HCEC 1CT (cell line): ENCODE measurements at regions not wholly inside any gene's neighbourhood (a gene's known extent, or its start where the extent isn't known, plus 50 kb on each side); places are given as distances from the start of the nearest gene placed in this dataset.
"Not testable (repeated sequence)": the region's sequence is repeated elsewhere in the genome, so short reads cannot be mapped to it uniquely, and the experiment has no call there.

Experiments
- DNase-seq: peaks from one replicate; pipeline ENCODE4 v3.0.0-alpha.2; 2017

DNA sequence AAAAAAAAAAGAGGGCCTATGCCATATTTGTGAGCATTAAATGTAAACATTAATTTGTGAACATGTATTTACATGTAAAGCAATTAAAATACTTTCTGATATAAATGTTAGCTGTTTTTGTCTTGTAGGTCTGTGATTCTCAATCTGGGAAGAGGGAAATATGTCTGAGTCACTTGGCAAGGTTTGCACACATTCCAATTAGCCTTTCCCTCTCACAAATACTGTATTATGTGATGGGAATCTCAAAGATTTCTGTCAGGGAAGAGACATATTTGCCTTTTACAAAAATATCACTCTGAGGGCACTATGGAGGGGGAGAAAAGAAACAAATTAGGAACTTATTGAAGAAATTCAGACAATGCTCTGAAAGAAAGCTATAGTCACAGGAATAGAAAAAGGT is 483.6 kb downstream of the GBE1 start:
- peak; percentile 9 for DNase-seq

DNA sequence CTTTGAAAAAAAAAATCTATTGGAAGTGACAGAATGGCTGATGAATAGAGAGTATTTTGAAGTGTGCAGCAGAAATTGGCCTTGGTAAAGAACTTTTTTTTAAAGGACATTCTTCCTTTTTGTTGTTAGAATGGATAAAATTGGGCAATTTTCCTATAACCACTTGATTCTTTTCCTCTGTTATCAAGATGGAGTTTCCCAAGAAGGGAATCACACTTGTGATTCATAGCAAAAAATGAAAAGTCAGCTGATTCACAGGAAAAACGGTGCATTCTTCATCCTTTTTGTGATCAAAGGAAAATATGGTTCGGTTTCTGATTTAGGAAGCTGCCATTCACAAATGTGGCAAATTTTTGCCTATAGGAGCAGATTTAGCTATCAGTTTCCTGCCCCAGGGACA is 486.8 kb downstream of the GBE1 start:
- DNase-seq = no peak

DNA sequence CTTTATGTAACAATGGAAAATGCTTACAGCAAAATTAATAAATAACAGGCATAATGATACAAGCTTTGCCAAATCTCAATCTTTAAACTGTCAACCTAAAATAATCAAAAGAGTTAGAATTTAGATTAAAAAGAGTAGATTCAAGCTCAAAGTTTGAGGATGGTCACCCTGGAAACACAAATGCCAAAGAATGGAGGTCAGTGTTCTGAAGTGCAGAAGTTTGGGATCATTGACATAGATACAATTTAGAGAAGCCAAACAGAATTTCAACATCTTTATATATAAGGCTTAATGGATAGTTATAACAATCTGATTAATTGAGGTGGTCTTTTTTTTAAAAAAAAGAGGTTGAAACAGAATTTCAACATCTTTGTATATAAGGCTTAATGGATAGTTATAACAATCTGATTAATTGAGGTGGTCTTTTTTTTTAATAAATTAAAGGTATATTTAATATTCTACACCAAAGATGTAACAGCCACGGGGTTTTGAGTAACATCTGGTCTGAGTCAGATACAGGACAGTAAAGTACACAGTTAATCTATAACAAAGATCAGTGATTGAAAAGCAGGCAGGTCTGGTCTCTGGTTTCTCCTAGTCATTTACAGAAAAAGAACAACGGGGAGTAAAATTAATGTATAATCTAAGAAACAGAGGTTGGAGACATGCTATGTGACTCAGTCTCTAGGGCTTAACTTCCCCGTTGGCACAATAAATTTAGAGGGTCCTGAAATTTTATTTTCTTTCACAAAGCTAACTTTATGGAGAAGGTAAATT is 490.7 kb downstream of the GBE1 start:
- DNase-seq = no peak

DNA sequence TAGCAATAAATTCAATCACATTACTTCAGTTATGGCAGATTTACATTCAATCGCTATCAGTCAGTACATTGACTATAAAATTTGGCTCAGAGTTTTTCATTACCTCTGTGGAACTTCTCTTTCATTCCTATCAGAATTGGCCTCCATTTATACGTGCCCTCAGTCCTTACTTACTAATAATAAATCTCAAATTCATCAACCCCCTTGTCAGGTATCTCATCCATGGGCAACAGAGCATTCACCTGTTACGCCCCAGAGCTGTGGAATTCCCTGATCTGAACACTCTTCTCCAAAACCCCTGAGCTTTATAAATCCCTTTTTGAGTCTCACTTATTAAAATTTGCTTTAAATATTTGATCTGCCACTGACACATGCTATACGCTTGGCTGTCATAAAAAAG is 492.9 kb downstream of the GBE1 start:
- DNase-seq = no peak

DNA sequence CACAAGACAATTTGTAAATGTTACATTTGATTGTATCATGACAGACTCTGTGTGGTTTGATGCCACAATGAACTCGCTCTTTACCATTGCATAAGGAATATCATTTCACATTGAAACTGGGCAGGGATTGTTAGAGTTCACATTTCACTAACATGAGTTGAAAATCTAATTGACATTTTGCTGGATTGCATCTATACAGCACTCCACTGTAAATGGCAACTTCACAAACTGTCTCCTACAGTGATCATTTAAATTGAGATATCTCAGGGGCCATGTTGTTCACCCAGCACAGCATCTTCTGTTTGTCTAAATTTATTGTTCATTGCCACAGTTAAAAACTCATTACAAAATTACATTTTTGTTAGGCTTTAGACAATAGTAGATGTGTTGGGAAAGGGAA is 499.4 kb downstream of the GBE1 start:
- DNase-seq = no peak

DNA sequence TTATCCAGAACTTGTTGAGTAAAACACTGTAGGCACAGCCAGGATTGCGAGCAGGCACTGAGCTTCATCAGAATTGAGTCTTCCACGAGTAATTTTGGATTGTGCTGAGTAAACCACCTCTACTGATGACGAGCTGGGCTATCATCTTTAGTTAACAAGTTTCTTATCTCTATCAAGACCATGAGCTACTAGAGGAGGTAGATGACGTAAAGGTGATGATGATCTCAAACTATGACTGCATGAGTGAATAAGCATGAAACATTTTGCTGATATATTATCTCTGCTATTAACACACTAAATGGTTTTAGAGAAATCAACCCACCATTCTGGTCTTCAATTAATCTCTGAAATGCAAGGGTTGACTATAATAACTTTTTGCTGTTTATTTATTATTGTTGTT is 506.0 kb downstream of the GBE1 start:
- no peak for DNase-seq

DNA sequence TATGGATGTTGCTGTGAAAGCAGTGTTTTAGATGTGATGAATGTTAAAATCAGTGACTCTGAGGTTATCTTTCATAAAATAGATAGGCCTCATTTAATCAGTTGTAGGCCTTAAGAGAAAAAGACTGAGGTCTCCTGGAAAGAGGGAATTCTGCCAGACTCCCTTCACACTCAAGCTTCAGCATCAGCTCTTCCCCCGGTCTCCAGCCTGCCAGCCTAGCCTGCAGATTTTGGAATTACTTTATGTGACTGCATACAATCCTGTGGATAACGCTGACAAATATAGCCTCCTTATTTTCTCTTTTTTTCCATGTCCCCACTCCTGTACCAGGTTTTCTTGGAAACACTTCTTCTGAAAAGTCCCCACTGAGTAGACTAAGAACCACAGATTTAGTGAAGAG is 510.3 kb downstream of the GBE1 start:
- no peak for DNase-seq

DNA sequence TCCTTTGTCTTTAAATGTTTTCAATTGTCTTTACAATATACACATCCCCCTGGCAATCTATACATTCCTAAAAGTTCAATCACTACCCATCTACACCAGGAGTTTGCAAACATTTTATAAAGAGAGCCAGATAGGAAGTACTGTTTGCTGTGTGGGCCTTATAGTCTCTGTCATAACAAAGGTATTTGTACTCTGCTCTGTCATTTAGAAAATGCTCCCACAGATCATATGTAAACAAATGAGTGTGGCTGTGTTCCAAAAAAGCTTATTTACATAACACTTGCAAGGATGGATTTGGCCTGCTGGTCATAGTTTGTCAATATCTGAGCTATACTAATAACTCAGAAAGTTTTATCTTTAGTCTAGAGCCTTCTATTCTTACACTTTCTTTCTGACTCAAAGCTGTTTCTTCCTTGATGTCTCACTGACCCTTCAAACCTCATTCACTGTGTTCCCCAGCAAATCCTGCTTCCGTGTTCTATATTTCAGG is 511.9 kb downstream of the GBE1 start:
- DNase-seq = peak; percentile 45

DNA sequence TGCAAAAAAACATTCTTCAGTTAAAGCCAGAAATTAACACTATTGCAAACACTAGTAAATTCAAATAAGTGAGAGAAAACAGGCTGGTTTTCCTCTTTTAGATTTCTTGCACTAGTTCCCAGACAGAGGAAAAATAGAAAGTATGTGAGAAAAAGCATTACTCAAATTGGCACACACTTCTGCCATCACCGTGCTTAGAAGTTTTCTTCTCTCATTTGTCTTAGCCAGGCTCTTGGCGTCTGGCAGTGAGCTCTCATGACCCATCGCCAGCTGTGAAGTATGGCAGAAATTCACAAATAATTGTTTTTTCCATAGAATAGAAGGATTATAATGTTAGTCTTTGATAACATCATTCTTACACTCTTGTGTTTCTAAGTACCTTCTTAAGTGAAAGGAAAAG is 515.9 kb downstream of the GBE1 start:
- no peak for DNase-seq

DNA sequence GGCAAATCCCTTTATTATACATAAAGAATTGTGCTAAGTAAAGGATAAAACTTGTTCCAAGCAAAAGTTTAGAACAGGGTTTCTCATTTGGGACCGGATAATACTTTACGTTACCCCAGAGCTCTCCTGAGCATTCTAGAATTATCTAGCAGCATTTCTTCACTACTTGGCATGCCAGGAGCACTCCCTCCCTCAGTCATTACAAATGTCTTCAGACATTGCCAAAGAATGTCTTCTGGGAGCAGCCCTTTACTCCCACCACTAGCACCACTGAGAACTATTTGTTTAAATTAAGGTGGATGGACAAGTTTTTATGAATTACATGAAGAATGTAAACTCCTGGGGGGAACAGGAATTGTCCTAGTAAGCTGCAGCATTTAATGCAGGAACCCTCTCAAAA is 516.4 kb downstream of the GBE1 start:
- no peak for DNase-seq

DNA sequence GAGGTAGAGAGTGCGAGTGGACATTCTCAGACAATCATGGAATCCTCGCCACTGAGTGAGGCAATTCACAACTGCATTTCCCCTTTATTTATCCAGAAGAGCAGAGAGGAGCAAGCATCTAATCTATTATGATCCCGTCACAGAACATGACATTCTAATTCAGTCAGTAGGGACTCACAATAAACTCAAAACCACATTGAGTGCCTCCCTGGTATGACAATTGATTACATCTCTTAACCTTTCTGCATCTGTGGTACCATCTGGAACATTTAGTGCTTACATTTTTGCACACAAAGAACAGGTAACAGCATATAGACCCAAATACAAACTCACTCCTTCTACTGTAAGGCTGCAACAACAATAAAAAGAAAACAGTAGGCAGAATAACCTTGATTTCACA is 517.2 kb downstream of the GBE1 start:
- no peak for DNase-seq

DNA sequence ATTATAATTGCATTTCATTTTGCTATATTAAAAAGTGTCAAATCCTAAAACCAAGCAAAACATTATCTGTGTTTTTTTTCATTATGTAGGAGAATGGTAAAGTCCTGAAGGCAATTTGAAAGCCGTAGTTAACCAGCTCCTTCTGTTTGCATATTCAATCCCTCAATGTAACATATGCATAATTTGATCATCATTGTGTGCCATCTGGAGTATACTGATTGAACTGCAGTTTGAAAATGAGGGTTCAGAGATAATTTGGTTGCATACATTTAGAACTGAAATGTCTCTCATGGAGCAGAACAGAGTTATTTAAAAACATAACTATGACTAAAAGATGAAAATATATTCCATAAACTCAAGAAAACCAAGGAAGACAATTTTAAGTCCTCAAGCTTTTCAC is 518.6 kb downstream of the GBE1 start:
- no peak for DNase-seq

DNA sequence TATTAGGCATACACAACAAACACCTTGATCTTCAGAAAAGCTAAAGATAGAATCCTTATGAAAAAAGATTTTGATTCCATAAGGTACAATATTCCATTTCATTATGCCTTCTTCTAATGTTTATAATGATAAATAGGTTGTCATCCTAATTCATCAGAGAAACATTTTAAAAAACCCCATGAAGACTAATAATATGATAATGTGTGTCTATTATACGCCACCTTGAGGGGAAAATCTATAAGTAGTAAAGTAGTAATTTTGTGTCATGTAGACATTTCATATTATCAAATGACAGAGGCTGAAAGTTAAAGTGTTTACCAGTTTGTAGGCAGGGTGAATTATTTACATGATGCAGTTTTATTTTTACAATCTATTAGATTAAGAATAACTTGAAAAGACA is 524.3 kb downstream of the GBE1 start:
- DNase-seq = no peak

DNA sequence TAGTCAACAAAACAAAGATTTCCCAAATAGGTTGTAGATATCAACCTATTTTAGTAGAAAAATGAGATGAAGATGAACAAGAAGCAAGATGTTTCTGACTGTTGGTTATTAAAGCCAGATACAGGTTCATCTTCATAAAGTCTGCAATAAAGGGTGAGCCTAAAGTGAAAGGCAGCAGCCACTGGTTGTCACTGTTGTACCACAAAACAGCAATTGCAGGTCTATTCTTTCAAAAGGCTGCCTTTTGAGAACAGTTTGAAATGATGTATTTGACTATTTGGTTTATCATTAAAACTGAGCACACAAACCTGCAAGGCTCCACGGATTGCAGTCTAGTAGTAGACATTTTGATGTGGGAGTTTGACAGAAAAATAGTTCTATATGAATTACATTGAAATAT is 543.4 kb downstream of the GBE1 start:
- no peak for DNase-seq

DNA sequence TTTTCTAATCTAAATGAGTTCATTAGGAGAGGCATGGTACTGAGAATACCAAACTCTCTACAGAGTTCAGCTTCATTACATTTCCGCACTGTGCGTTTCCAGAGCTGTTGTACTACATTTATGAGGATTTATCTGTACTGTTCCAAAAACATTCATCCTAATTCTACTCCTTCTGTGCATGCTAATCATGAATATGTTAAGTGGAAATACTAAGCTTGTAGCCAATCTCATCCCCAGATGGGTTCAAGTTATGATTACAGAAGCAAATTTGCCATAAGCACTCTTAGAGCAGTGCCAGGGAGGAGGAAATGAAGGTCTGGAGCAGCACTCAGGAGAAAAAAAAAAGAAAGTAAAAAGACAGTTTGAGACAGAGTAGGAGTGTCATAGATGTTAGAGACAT is 544.3 kb downstream of the GBE1 start:
- DNase-seq = no peak

DNA sequence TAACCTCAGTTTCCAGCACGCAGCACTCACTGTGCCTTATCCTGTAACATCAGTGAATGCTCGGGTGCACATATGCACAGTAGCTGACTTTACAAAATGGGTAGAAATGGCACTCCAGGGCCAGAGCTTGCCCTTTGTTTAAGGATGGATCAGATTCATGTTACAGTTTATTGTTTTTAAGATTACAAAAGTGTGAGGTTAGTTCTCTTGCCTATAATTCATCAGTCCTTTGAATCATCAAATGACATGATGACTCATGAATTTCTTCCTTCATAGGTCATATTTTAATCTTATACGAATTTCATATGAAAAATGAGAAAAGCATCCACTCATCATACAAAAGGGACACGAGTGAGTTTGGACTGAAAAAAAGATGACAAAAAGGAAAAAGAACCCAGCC is 545.3 kb downstream of the GBE1 start:
- peak; percentile 61 for DNase-seq

DNA sequence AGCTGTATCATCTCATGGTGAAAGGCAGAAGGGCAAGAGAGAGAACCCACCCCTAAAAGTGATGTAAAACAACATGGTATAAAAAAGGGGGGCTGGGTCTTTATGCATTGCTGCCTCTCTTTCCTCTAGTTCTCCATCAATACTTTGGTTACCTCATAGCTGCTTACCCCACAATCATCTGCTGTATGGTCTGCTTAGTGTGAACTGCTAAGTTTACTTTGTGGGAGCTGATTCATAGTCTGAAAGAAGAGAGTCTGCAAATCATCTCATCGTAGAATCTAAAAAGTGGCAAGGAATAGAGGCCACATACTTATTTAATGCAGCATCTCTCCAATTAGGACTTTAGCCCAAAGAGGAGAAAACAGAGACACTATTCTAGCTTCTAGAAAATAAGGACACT is 546.8 kb downstream of the GBE1 start:
- peak; percentile 11 for DNase-seq

DNA sequence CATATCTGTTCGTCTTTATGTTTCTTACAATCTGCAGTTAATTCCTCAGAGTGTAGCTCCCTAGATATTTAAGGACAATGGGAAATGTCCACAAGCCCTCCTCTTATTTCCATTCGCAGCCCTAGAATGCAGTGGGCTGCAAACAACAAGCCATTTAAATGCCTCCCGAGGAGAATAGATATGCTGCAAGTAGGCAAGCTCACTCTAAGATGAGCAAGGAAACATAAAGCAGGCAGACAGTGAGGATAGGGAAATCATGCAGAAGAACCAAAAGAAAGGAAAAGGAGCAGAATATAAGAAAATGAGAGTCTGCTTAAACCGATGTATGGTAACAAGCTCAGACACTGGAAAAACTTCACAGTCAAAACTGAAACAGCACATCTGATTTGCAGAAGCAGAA is 561.9 kb downstream of the GBE1 start:
- DNase-seq = no peak

DNA sequence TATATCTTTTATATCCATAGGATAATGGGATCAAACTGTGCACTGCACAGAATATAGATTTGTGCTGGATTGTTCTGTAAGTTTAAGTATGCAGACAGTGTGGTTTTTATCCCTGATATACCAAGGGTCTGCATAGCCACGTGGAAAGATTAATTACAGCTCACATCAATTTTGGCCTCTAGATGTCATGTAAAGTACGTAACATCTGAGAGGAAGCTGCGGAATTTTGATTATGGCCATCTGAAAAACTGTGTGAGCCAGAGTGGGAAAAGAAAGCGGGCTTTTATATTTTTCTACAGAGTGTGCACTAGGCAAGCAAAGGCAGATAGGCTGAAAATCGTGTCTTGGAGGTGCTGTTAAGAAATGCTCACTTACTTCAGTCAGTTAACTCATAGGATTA is 562.7 kb downstream of the GBE1 start:
- no peak for DNase-seq

DNA sequence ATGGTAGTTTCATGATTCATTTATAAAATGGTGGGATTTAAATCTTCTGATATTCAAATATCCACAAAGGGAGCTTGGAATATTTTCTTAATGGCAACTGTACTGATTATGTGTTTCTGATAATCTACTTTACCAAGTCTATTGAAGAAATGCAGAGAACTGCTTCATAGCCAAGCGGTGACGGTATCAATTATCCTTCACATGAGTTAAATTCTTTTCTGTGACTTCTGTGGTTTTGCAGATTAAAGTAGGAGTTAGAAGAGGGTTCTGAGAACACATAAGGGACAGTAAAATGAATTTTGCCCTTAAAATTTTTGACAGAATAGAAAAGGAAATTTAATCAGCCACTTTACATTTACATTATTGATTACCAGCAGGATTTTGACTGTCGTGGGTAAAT is 563.2 kb downstream of the GBE1 start:
- no peak for DNase-seq

DNA sequence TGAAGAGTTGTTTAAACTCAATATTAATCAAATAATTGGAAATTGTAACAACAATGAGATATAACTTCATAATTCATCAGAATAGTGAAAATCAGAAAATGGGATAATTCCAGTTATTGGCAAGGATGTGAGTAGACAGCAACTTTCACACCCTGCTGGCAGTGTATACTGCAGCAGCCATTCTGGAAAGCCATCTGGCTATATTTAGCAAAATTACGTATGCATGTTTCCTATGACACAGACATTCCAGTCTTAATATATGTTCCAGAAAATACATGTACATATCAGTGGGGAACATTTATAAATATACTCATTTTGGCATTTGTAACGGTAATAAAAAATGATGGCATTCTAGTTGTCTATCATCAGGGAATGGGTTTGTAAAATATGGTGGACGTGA is 564.1 kb downstream of the GBE1 start:
- no peak for DNase-seq

DNA sequence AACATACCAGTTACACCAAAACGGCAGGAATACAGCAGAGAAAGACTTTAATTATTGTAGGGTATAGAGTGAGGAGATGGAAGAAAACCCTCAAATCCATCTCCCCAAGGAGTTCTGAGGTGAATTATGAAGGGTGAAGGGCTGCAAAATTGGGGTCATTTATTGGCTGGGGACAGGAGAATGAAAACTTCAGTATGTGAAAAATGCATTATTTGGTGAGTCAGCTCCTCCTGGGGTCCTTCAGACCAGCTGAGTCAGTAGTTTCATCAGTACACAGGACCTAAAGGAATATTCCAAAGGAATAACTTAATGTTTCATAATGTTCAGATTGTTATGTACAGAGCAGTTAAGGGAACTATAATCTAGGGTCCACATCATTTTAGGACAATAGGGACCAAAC is 566.0 kb downstream of the GBE1 start:
- DNase-seq = no peak

DNA sequence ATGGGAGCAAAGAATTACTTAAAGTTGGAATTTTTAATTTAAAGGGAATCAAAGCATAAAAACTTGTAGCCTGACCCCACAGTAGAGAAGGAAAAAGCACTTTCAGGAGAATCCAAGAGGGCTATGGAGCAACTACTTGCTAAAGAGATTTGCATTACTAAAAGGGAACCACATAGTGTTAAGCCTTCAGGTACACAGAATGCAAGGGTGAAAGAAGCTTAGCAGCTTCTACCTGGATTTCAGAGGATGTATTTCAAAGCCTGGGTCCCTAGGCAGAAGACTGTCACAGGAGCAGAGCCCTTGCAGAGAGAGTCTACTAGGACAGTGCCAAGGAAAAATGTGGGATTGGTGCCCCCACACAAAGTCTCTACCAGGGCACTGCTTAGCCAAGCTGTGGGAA is 575.0 kb downstream of the GBE1 start:
- no peak for DNase-seq

DNA sequence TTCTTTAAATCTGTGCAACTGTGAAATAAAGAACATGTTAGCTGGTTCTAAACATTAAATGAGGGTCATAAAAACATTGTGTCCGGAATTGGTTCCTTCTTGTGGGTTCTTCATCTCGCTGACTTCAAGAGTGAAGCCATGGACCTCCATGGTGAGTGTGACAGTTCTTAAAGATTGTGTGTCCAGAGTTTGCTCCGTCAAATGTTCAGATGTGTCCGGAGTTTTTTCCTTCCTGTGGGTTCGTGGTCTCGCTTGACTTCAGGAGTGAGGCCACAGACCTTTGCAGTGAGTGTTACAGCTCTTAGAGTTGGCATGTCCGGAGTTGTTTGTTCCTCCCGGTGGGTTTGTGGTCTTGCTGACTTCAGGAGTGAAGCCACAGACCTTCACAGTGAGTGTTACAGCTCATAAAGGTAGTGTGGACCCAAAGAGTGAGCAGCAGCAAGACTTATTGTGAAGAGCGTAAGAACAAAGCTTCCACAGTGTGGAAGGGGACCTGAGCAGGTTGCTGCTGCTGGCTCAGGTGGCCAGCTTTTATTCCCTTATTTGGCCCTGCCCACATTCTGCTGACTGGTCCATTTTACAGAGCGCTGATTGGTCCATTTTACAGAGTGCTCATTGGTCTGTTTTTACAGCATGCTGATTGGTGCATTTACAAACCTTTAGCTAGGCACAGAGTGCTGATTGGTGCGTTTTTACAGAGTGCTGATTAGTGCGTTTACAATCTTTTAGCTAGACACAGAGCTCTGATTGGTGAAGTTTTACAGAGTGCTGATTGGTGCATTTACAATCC is 579.2 kb downstream of the GBE1 start:
- DNase-seq = not testable (repeated sequence)

DNA sequence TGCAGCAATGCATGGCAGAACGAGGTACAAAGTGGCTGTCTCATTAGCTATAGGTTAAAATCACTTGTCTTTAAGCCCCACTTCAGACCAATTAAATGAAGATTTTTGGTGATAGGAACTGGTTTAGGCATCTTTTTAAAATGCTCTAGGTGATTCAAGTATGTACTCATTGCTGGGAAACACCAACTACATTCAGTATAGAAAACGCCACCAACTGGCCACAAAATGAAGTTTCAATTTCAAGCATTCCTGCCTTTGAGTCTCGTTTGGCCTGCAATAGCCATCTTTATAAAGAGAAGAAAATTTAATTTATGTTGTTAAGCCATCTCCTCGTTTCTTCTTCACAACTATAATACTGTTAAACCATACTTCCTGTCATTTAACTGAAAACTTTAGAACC is 587.9 kb downstream of the GBE1 start:
- no peak for DNase-seq
